ENCODE measurements at regions not wholly inside any gene's neighbourhood (a gene's known extent, or its start where the extent isn't known, plus 50 kb on each side); places are given as distances from the start of the nearest gene placed in this dataset.

GRCh38 chr5:79859588-79859987 lies 131.5 kb downstream of the MTX3 start:
- ChIA-PET POLR2A (no interaction called here), CTCF (interaction anchor here (1.0 to 5.9 kb wide), 13 partner anchors 9 to 390 kb away, joined by 3 to 53 read pairs (median 5); no protein-coding TSS in a partner anchor)
- H3K4me3 ChIP-seq (ENCODE audit: low read depth, low read length), result no peak overlapping the region
- no peak for TF ChIP-seq CTCF (IDR thresholded peaks at IDR 0.05; ENCODE audit: insufficient read depth, low read length, missing control alignments)
- DNase-seq (ENCODE audit: low read depth, low spot score), result no peak

GRCh38 chr5:79858410-79858723 lies 132.7 kb downstream of the MTX3 start:
- POLR2A ChIA-PET, result no interaction called here
- DNase-seq (ENCODE audit: low read depth, low spot score), result no peak
- H3K4me3 ChIP-seq (ENCODE audit: low read depth, low read length), result no peak overlapping the region
- TF ChIP-seq CTCF (IDR thresholded peaks at IDR 0.05; ENCODE audit: insufficient read depth, low read length, missing control alignments), result no peak
- CTCF ChIA-PET, result interaction anchor here (1.0 to 5.9 kb wide), 17 partner anchors 8 to 837 kb away, joined by 3 to 53 read pairs (median 4); no protein-coding TSS in a partner anchor

GRCh38 chr5:79857714-79858409 lies 133.2 kb downstream of the MTX3 start:
- no peak for DNase-seq (ENCODE audit: low read depth, low spot score)
- peak; percentile 86 for TF ChIP-seq CTCF (IDR thresholded peaks at IDR 0.05; ENCODE audit: insufficient read depth, low read length, missing control alignments)
- CTCF ChIA-PET, result interaction anchor here (0.6 to 5.9 kb wide), 27 partner anchors 8 to 837 kb away, joined by 3 to 53 read pairs (median 3); no protein-coding TSS in a partner anchor

GRCh38 chr5:79856456-79857055 lies 134.5 kb downstream of the MTX3 start:
- TF ChIP-seq CTCF (IDR thresholded peaks at IDR 0.05; ENCODE audit: insufficient read depth, low read length, missing control alignments), result no peak
- ChIA-PET POLR2A (no interaction called here), CTCF (interaction anchor here (0.7 to 5.9 kb wide), 12 partner anchors 8 to 835 kb away, joined by 3 to 53 read pairs (median 4); no protein-coding TSS in a partner anchor)
- no peak overlapping the region for H3K4me3 ChIP-seq (ENCODE audit: low read depth, low read length)
- no peak for DNase-seq (ENCODE audit: low read depth, low spot score)

More at GRCh38 chr5:79857714-79858409, 133.2 kb downstream of the MTX3 start:
- no peak overlapping the region for H3K4me3 ChIP-seq (ENCODE audit: low read depth, low read length)
- POLR2A ChIA-PET, result no interaction called here

GRCh38 chr5:79853676-79854418 lies 137.2 kb downstream of the MTX3 start:
- H3K4me3 ChIP-seq (ENCODE audit: low read depth, low read length), result no peak overlapping the region
- no peak for TF ChIP-seq CTCF (IDR thresholded peaks at IDR 0.05; ENCODE audit: insufficient read depth, low read length, missing control alignments)
- no peak for DNase-seq (ENCODE audit: low read depth, low spot score)
- ChIA-PET CTCF (interaction anchor here (0.8 to 5.9 kb wide), 6 partner anchors 7 to 296 kb away, joined by 3 to 53 read pairs (median 4); no protein-coding TSS in a partner anchor), POLR2A (no interaction called here)

GRCh38 chr5:79853028-79853427 lies 138.0 kb downstream of the MTX3 start:
- no peak for DNase-seq (ENCODE audit: low read depth, low spot score)
- H3K4me3 ChIP-seq (ENCODE audit: low read depth, low read length), result no peak overlapping the region
- POLR2A ChIA-PET, result no interaction called here
- no peak for TF ChIP-seq CTCF (IDR thresholded peaks at IDR 0.05; ENCODE audit: insufficient read depth, low read length, missing control alignments)
- CTCF ChIA-PET, result interaction anchor here (0.6 to 1.5 kb wide), 5 partner anchors 9 to 720 kb away, joined by 3 to 4 read pairs (median 3); no protein-coding TSS in a partner anchor
